ENCODE measurements at regions not wholly inside any gene's neighbourhood (a gene's known extent, or its start where the extent isn't known, plus 50 kb on each side); places are given as distances from the start of the nearest gene placed in this dataset.

DNA sequence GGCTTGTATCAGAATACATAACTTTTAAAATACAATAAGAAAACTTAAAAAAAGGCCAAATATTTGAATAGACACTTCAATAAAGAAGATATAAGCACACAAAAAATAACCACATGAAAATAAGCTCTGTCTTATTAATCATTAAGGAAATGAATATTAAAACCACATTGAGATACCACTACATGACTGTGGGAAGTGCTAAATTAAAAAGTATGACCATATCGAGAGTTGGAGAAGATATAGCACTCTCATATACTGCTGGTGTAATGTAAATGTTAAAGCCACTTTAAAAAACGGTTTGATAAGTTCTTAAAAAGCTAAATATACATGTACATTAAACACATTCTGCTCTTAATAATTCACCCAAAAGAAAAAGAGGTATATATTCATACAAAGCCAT lies 104.6 kb upstream of the TRIB2 start:
- TF ChIP-seq, protein P1, sequence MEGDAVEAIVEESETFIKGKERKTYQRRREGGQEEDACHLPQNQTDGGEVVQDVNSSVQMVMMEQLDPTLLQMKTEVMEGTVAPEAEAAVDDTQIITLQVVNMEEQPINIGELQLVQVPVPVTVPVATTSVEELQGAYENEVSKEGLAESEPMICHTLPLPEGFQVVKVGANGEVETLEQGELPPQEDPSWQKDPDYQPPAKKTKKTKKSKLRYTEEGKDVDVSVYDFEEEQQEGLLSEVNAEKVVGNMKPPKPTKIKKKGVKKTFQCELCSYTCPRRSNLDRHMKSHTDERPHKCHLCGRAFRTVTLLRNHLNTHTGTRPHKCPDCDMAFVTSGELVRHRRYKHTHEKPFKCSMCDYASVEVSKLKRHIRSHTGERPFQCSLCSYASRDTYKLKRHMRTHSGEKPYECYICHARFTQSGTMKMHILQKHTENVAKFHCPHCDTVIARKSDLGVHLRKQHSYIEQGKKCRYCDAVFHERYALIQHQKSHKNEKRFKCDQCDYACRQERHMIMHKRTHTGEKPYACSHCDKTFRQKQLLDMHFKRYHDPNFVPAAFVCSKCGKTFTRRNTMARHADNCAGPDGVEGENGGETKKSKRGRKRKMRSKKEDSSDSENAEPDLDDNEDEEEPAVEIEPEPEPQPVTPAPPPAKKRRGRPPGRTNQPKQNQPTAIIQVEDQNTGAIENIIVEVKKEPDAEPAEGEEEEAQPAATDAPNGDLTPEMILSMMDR (IDR thresholded peaks at IDR 0.05; ENCODE audit: low read depth, low read length) = no peak
- no peak for DNase-seq (ENCODE audit: extremely low read depth, low read depth)

DNA sequence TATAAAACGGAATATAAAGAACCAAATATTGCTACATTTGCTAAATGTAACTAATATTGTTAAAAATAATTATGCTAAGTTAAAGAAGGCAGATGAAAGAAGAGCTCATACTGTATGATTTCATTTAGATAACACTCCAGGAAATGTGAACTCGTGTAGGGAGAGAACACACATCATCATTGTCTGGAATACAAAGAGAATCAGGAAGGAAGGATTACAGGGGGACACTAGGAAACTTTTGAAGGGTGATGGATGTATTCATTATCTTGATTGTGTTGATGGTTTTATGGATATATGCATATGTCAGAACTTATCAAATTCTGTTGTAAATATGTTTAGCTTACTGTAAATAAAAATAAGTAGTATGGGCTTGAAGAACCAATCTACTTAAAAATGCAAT lies 104.1 kb upstream of the TRIB2 start:
- DNase-seq (ENCODE audit: extremely low read depth, low read depth) = no peak
- TF ChIP-seq, protein P1 (IDR thresholded peaks at IDR 0.05; ENCODE audit: low read depth, low read length) = no peak

DNA sequence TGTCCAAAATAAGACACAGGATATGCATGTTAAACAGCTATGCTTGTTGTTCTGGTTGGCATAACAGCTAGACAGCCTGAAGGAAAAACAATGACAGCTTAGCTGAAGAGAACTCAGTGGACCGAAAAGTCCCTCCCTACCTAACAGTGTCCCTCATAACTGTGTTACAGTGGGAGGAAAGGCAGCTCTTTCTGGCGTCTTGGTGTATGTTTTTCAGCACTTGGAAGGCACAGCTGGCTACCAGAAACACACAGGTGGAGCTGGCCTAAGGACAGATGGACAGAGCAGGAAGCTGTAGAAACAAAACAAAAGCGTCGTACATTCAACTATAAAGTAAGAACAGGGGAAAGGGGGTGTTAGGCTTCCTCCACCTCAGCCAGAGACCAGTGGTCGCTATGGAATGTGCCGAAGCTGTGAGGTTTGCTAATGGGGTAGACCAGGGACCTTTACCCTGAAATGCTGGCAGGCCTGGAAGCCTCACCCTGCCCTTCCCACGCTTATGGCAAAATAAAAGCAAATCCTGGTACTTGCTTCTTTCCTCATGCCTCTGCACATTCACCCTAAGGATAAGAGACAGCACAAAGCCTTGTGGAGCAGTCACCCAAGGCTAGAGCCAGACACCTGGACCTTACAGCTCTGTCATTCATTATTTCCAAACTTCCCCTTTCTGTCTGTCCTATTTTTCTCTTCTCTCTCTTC lies 103.5 kb upstream of the TRIB2 start:
- DNase-seq (ENCODE audit: extremely low read depth, low read depth) = no peak
- TF ChIP-seq, protein P1 (IDR thresholded peaks at IDR 0.05; ENCODE audit: low read depth, low read length) = no peak

DNA sequence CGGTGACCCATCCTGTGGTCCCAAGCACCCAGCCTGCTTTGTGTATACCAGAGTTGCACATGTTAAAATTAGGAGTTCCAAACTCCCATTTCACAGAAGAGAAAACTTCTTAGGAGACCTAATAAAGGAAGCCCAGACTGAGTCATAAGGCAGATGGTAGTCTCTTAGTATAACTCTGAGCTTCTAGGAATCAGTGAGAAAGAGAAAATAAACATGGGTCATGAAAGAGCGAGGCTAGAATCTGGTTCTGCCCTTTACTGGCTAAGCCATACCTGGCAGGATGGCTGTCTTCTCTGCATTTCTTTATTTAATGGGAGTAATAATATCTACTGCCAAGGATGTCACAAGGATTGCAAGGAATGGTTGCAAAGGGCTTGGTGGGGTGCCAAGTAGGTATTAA lies 101.2 kb upstream of the TRIB2 start:
- TF ChIP-seq, protein P1 (IDR thresholded peaks at IDR 0.05; ENCODE audit: low read depth, low read length) = no peak

DNA sequence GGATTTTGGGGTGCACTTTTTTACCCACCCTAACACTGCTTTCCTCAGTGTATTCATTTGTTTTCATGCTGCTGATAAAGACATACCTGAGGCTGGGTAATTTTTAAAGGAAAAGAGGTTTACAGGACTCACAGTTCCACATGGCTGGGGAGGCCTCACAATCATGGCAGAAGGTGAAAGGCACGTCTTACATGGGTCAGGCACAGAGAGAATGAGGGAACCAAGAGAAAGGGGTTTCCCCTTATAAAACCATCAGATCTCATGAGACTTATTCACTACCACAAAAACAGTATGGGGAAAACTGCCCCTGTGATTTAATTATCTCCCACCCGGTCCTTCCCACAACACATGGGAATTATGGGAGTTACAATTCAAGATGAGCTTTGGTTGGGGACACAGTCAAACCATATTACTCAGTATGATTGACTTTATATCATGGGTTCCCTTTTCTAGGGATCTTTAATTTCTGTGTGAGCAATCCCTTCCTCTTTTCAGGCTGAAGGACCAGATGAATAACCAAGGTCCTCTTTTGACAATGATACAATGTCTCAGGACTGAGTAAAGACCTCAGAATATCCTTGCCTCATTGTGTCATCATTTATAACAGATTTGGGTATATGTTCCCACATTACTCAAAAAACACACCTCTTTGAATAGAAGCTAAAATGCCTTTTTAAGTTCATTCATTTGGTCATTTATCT lies 100.1 kb upstream of the TRIB2 start:
- TF ChIP-seq, protein P1 (IDR thresholded peaks at IDR 0.05; ENCODE audit: low read depth, low read length) = no peak
- no peak for DNase-seq (ENCODE audit: extremely low read depth, low read depth)

More for the DNA sequence above, 101.2 kb upstream of the TRIB2 start:
- DNase-seq (ENCODE audit: extremely low read depth, low read depth) = no peak

DNA sequence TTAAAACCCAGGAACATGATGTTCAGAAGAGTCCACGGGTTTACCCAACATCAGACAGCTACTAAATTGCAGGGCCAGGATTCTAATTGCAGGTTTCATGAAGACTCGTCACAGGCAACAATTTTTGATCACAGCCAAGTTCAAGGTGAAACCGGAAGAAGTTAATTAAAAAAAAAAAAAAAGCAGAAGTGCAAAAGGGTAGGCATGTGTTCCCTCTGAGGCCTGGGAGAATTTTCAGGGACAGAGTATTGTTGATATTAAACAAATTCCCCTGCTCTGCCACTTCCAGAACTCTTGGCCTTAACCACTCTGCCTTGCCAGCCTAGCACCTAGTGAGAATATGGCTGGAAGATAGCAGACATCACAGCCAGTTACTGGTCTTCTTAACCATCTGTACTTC lies 99.4 kb upstream of the TRIB2 start:
- DNase-seq (ENCODE audit: extremely low read depth, low read depth) = no peak
- TF ChIP-seq, protein P1 (IDR thresholded peaks at IDR 0.05; ENCODE audit: low read depth, low read length) = no peak

DNA sequence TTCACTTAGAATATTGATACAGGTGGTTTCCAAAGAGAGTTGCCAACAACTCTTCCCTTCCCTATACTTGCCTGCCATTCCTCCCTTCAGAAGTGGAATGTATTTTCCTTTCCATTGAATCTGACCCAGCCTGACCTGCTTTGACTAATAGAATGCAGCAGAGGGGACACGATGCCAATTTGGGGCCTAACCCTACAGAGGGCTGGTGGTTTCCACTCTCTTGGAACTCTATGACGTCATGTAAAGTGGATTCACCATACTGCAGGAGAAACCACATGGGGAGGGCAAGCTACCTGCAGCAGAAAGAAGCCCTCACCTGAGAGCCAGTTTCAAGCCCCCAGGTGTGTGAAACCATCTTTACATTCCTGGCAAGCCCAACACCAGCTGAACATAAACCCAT lies 98.9 kb upstream of the TRIB2 start:
- TF ChIP-seq, protein P1 (IDR thresholded peaks at IDR 0.05; ENCODE audit: low read depth, low read length) = no peak
- DNase-seq (ENCODE audit: extremely low read depth, low read depth) = no peak

All from AG09319 (cell line).